Adrenal gland (tissue), 9 donors: ENCODE measurements at regions not wholly inside any gene's neighbourhood (a gene's known extent, or its start where the extent isn't known, plus 50 kb on each side); places are given as distances from the start of the nearest gene placed in this dataset.

ENCODE experiments used
- DNase-seq, 7 donors: peaks; one replicate each; pipeline ENCODE4 v3.0.0-alpha.2; 2019 to 2020
- H3K27ac ChIP-seq, 5 donors: fragments of 200-600 bp; sonication (generic) in 4 of 5; 1 replicate in 3 of 5; 2 replicates in 2 of 5; pipeline versions ENCODE4 v1.5.1 to v1.8.0; 2016 to 2020; ENCODE audit warnings: mild to moderate bottlenecking in 1 of 5
- H3K27me3 ChIP-seq: fragments of 200-600 bp; 2 replicates; pipeline ENCODE4 v1.8.0; 2021
- H3K36me3 ChIP-seq, 2 donors: fragments of 200-600 bp; replicated peaks in 1 of 2; 1 replicate in 1 of 2; 2 replicates in 1 of 2; pipeline versions ENCODE4 v1.5.1 to v1.8.0; 2018 to 2022
- H3K4me1 ChIP-seq, 2 donors: fragments of 200-600 bp; replicated peaks in 1 of 2; 1 replicate in 1 of 2; 2 replicates in 1 of 2; pipeline versions ENCODE4 v1.5.1 to v1.8.0; 2018 to 2021
- H3K4me3 ChIP-seq, 4 donors: fragments of 200-600 bp; sonication (generic) in 3 of 4; one replicate each; pipeline ENCODE4 v1.5.1; 2016 to 2018
- H3K9me3 ChIP-seq, 3 donors: fragments of 200-600 bp; sonication (generic) in 1 of 3; replicated peaks in 1 of 3; 1 replicate in 2 of 3; 2 replicates in 1 of 3; pipeline versions ENCODE4 v1.5.1 to v1.8.0; 2016 to 2021
- POLR2A ChIP-seq, 2 donors: fragments of 450-650 bp; IDR thresholded peaks; one replicate each; pipeline ENCODE4 v1.6.1; 2017; ENCODE audit warnings: antibody characterized with exemption in 2 of 2, mild to moderate bottlenecking in 2 of 2, moderate library complexity in 1 of 2
- WGBS, 4 donors: extraction: QIAGEN DNeasy Blood & Tissue Kit in 2 of 4; methylation state at CpG; one replicate each; pipeline versions ENCODE4 v1.1.5 to v1.1.7; 2013 to 2017; 5-methylcytosine and 5-hydroxymethylcytosine counted together
- intact Hi-C, 2 donors: fragments of 100-400 bp; cut with DNase I; formaldehyde crosslinking; loops; one replicate each; pipeline versions ENCODE4 v1.14.1 to v1.15.0; 2022 to 2023
- TF ChIP-seq, protein P1 (sequence below), 6 experiments: fragments of 450-650 bp in 4 of 6; fragments of 200-600 bp in 2 of 6; sonication (generic) in 1 of 6; IDR thresholded peaks; 1 replicate in 5 of 6; 2 replicates in 1 of 6; pipeline versions ENCODE4 v1.5.1 to v1.8.0; 2016 to 2021; ENCODE audit warnings: antibody characterized with exemption in 6 of 6, mild to moderate bottlenecking in 2 of 6, moderate library complexity in 1 of 6
- donor health status: healthy with polysubstance abuse.
- donor health status: Bipolar disorder and iron deficiency.
- donor health status: DM: yes; HTN: yes; CAD: no.
- donor health status: DM: no; HTN: no; CAD: no.
- donor health status: DM: no; HTN: no; CAD: no.

DNA sequence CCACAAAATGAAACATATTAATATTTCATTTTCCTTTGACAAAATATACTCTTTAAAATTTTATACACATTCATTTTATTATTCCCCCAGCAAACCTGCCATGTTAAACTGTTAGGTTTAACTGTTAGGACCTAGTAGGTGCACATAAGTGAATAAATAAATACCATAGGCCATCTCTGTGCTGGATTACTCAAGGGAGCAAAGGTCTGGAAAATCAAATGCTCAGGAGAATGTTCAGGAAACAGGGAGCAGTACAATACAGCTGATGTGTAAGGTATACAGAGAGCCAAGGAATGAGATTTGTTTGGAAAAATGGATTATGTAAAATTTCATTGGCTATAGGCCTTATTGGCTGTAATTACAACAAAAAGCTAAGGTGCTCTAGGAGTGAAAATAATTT lies 339.3 kb downstream of the BCKDHB start:
- no peaks in the 10 kb centered on the region for H3K27me3 ChIP-seq
- intact Hi-C loops = no loop called here

GRCh38 chr6:80442366-80442765 lies 335.9 kb downstream of the BCKDHB start:
- no peaks in the 10 kb centered on the region for H3K36me3 ChIP-seq
- TF ChIP-seq POLR2A (IDR thresholded peaks at IDR 0.05) = no peak
- TF ChIP-seq, protein P1, sequence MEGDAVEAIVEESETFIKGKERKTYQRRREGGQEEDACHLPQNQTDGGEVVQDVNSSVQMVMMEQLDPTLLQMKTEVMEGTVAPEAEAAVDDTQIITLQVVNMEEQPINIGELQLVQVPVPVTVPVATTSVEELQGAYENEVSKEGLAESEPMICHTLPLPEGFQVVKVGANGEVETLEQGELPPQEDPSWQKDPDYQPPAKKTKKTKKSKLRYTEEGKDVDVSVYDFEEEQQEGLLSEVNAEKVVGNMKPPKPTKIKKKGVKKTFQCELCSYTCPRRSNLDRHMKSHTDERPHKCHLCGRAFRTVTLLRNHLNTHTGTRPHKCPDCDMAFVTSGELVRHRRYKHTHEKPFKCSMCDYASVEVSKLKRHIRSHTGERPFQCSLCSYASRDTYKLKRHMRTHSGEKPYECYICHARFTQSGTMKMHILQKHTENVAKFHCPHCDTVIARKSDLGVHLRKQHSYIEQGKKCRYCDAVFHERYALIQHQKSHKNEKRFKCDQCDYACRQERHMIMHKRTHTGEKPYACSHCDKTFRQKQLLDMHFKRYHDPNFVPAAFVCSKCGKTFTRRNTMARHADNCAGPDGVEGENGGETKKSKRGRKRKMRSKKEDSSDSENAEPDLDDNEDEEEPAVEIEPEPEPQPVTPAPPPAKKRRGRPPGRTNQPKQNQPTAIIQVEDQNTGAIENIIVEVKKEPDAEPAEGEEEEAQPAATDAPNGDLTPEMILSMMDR (IDR thresholded peaks at IDR 0.05) = no peak
- no peaks in the 10 kb centered on the region for H3K9me3 ChIP-seq
- no peaks in the 10 kb centered on the region for H3K4me1 ChIP-seq
- no peak overlapping the region for H3K27ac ChIP-seq
- H3K27me3 ChIP-seq = no peaks in the 10 kb centered on the region
- intact Hi-C loops = no loop called here
- no peak overlapping the region for H3K4me3 ChIP-seq
- no peak for DNase-seq

More for the DNA sequence above, 339.3 kb downstream of the BCKDHB start:
- Histone ChIP-seq H3K4me3 (no peak overlapping the region), H3K9me3 (no peaks in the 10 kb centered on the region), H3K36me3 (no peaks in the 10 kb centered on the region), H3K4me1 (no peaks in the 10 kb centered on the region), H3K27ac (no peak overlapping the region)
- no peak for TF ChIP-seq POLR2A (IDR thresholded peaks at IDR 0.05)
- TF ChIP-seq, protein P1 (IDR thresholded peaks at IDR 0.05) = no peak
- no peak for DNase-seq

DNA sequence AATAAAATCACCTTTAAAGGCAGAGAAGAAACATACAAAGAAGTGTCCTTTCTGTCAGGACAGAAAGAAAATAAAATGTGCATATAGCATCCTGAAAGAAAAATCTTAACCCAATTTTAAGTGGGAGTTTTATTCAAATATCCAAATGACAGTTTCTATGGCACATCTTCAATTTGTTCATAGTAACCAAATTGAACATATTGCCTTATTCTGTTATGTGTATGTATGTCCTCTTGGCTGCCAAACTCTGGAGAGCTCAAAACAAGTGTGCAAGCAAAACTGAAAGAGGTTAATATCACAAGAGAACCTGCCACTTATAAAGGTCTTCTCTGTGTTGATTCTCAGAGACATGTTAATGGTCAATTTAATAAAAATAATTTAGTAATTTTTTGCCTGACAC lies 334.7 kb downstream of the BCKDHB start:
- no peak for DNase-seq
- Histone ChIP-seq H3K27ac (no peak overlapping the region), H3K36me3 (no peaks in the 10 kb centered on the region), H3K4me3 (no peak overlapping the region), H3K27me3 (no peaks in the 10 kb centered on the region), H3K9me3 (no peaks in the 10 kb centered on the region), H3K4me1 (no peaks in the 10 kb centered on the region)
- no peak for TF ChIP-seq POLR2A (IDR thresholded peaks at IDR 0.05)
- intact Hi-C loops = no loop called here

DNA sequence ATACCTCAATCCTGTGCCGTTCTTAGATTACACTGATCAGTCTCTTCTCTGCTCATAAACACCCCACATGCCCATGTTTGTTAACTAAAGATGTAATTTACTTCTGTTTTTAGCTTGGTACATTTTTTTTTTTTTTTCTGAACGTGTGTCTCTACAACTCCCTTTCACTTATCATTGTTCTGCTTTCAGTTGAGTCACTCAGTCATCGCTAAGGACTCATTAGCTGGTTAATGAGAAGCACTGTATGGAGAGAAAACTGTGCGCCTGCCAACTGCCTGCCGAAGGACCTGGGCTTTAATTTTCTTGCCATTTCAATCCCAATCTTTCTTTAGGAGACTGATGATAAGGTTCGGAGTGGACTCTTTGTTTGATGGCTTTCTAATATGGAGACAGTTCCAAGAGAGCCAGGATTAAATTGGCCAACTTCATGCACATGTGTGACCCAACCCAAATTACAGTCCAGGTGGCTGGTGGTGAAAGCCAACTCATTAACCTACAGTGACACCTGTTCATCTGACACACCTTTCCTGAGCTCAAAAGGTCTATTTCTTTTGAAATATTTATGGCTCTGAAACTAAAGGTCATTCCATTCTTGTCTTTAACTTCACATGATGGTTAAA lies 334.1 kb downstream of the BCKDHB start:
- Histone ChIP-seq H3K4me1 (no peaks in the 10 kb centered on the region), H3K27ac (no peak overlapping the region), H3K4me3 (no peak overlapping the region), H3K27me3 (no peaks in the 10 kb centered on the region), H3K36me3 (no peaks in the 10 kb centered on the region), H3K9me3 (no peaks in the 10 kb centered on the region)
- TF ChIP-seq, protein P1 (IDR thresholded peaks at IDR 0.05) = no peak
- no peak for TF ChIP-seq POLR2A (IDR thresholded peaks at IDR 0.05)
- WGBS, 4 donors = 74 to 83% (median 81%) methylated on average over 6 of the region's 6 CpGs
- no peak for DNase-seq
- intact Hi-C loops = no loop called here

DNA sequence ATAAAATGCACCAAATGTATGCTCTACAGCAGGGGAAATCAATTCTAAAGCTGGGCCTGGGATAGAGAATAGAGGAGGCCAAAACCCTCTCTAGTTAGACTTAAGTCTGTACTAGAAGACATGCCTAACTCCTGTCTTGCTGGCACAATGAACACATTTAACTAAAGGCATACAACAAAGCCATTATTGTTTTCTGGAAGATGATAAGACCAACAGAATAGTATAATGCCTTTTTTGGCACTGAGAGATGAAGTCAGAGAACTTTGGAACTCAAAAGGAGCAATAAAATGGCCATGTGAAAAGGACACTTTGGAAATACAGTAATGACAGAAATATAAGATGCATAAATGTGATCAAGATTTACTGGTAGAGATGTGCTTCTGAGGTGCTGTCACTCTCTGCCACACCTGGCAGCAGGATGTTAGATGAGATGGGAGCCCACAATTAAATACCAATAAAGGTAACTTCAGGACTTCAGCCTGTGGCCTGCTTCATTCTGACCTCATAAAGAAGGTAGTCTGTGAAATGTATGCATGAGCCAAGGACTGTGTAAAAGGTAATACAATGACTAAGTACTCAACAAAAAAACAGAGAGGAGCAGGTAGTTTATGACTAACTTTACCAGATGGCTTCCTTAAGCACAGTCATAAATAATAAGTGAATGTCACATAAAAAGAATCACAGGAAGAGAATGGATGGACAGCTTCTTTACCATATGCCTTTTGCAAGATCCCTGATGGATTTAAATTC lies 333.4 kb downstream of the BCKDHB start:
- no peak for TF ChIP-seq POLR2A (IDR thresholded peaks at IDR 0.05)
- TF ChIP-seq, protein P1 (IDR thresholded peaks at IDR 0.05) = no peak
- no peaks in the 10 kb centered on the region for H3K36me3 ChIP-seq
- no peaks in the 10 kb centered on the region for H3K4me1 ChIP-seq
- no peak overlapping the region for H3K4me3 ChIP-seq
- H3K9me3 ChIP-seq = no peaks in the 10 kb centered on the region
- H3K27me3 ChIP-seq = no peaks in the 10 kb centered on the region
- intact Hi-C loops = no loop called here
- DNase-seq = no peak
- H3K27ac ChIP-seq = no peak overlapping the region
